Psoas muscle (tissue), 7 donors: ENCODE measurements at regions not wholly inside any gene's neighbourhood (a gene's known extent, or its start where the extent isn't known, plus 50 kb on each side); places are given as distances from the start of the nearest gene placed in this dataset.

Experiments used
- ATAC-seq, 4 donors: fragments of 200-7000 bp; cut with Tn5 transposase; one replicate each; pipeline ENCODE4 v1.9.1; 2020; ENCODE audit warnings: moderate library complexity in 3 of 4, mild to moderate bottlenecking in 2 of 4
- DNase-seq, 2 donors: peaks; one replicate each; pipeline ENCODE4 v3.0.0-alpha.2; 2020
- H3K27ac ChIP-seq: fragments of 200-600 bp; one replicate; pipeline ENCODE4 v1.8.0; 2022
- H3K27me3 ChIP-seq, 3 donors: fragments of 200-600 bp in 1 of 3; one replicate each; pipeline versions ENCODE4 v1.6.1 to v1.8.0; 2013 to 2022; ENCODE audit warnings: low read length in 2 of 3, mild to moderate bottlenecking in 2 of 3, moderate library complexity in 1 of 3; ENCODE audit not compliant: insufficient read depth in 3 of 3
- H3K36me3 ChIP-seq, 2 donors: fragments of 200-600 bp in 1 of 2; one replicate each; pipeline versions ENCODE4 v1.6.1 to v1.8.0; 2013 to 2022; ENCODE audit warnings: low read depth in 1 of 2, mild to moderate bottlenecking in 1 of 2, moderate library complexity in 1 of 2; ENCODE audit not compliant: insufficient read depth in 1 of 2
- H3K4me1 ChIP-seq: fragments of 200-600 bp; one replicate; pipeline ENCODE4 v1.8.0; 2022
- H3K4me3 ChIP-seq: fragments of 200-600 bp; one replicate; pipeline ENCODE4 v1.8.0; 2022; ENCODE audit warnings: mild to moderate bottlenecking
- H3K9me3 ChIP-seq: fragments of 200-600 bp; one replicate; pipeline ENCODE4 v1.8.0; 2022
- CTCF ChIP-seq: fragments of 200-600 bp; IDR thresholded peaks from one replicate; pipeline ENCODE4 v1.8.0; 2022; ENCODE audit warnings: antibody characterized with exemption
- WGBS, 3 donors: extraction: QIAGEN DNeasy Blood & Tissue Kit; methylation state at CpG; one replicate each; pipeline versions ENCODE4 v1.1.6 to v1.1.7; 2013; 5-methylcytosine and 5-hydroxymethylcytosine counted together
- intact Hi-C, 2 donors: fragments of 100-400 bp; cut with DNase I; formaldehyde crosslinking; loops; one replicate each; pipeline versions ENCODE4 v1.11.0 to v1.14.2; 2022
- donor health status: healthy with polysubstance abuse.
- donor health status: DM: no; HTN: no; CAD: no; lungs with moderate emphysema.
- donor health status: Bipolar disorder and iron deficiency.
- donor health status: healthy.
- donor health status: DM: yes; HTN: yes; CAD: no.
- donor health status: DM: no; HTN: no; CAD: no.
- donor health status: DM: yes; HTN: yes; CAD: no.

GRCh38 chr6:156082012-156082411 is 626.4 kb upstream of the NOX3 start:
- Histone ChIP-seq H3K27me3 (no peaks in the 10 kb centered on the region), H3K4me3 (no peak overlapping the region), H3K4me1 (no peaks in the 10 kb centered on the region), H3K36me3 (no peaks in the 10 kb centered on the region), H3K9me3 (no peaks in the 10 kb centered on the region), H3K27ac (no peak overlapping the region)
- ATAC-seq (no peak), DNase-seq (no peak)
- intact Hi-C loops, result no loop called here
- WGBS, 3 donors, result 77 to 86% (median 80%) methylated on average over 3 of the region's 3 CpGs
- no peak for TF ChIP-seq CTCF

GRCh38 chr6:156080371-156080770 is 624.7 kb upstream of the NOX3 start:
- Histone ChIP-seq H3K36me3 (no peaks in the 10 kb centered on the region), H3K4me1 (no peaks in the 10 kb centered on the region), H3K27ac (no peak overlapping the region), H3K27me3 (no peaks in the 10 kb centered on the region), H3K4me3 (no peak overlapping the region), H3K9me3 (no peaks in the 10 kb centered on the region)
- intact Hi-C loops, result no loop called here
- DNase-seq (no peak), ATAC-seq (no peak)
- no peak for TF ChIP-seq CTCF
- WGBS, 3 donors, result 63 to 69% (median 69%) methylated on average over 1 of the region's 1 CpG

GRCh38 chr6:156068881-156069280 is 613.2 kb upstream of the NOX3 start:
- ATAC-seq, result no peak
- intact Hi-C loops, result no loop called here
- Histone ChIP-seq H3K27me3 (peaks cover 0 to 2% (median 0%) of the 10 kb centered on the region in 3 donors), H3K27ac (no peak overlapping the region), H3K36me3 (no peaks in the 10 kb centered on the region), H3K4me1 (no peaks in the 10 kb centered on the region), H3K4me3 (no peak overlapping the region), H3K9me3 (no peaks in the 10 kb centered on the region)
- 60 to 67% (median 61%) methylated on average over 4 of the region's 4 CpGs for WGBS, 3 donors
- DNase-seq, result no peak
- no peak for TF ChIP-seq CTCF

GRCh38 chr6:156065849-156066248 is 610.2 kb upstream of the NOX3 start:
- no peaks in the 10 kb centered on the region for H3K27me3 ChIP-seq
- peaks cover 6% of the 10 kb centered on the region for H3K4me1 ChIP-seq
- H3K9me3 ChIP-seq, result no peaks in the 10 kb centered on the region
- intact Hi-C loops, result no loop called here
- H3K36me3 ChIP-seq, result no peaks in the 10 kb centered on the region
- ATAC-seq (peak in 1 of 4 donors; percentile 48), DNase-seq (no peak)
- WGBS, 3 donors, result 71 to 81% (median 76%) methylated on average over 3 of the region's 3 CpGs
- no peak overlapping the region for H3K27ac ChIP-seq
- TF ChIP-seq CTCF, result no peak
- H3K4me3 ChIP-seq, result no peak overlapping the region

- Histone ChIP-seq H3K27ac (no peak overlapping the region), H3K4me1 (peaks cover 6% of the 10 kb centered on the region), H3K36me3 (no peaks in the 10 kb centered on the region), H3K4me3 (no peak overlapping the region), H3K27me3 (no peaks in the 10 kb centered on the region), H3K9me3 (no peaks in the 10 kb centered on the region)
- DNase-seq (no peak), ATAC-seq (peak in 3 of 4 donors; percentile 40 to 55 (median 40))
- TF ChIP-seq CTCF, result no peak
- WGBS, 3 donors, result 23 to 51% (median 26%) methylated on average over 2 of the region's 2 CpGs
- intact Hi-C loops, result no loop called here
Measured at GRCh38 chr6:156062091-156062563, 606.5 kb upstream of the NOX3 start.
